ENCODE measurements at regions not wholly inside any gene's neighbourhood (a gene's known extent, or its start where the extent isn't known, plus 50 kb on each side); places are given as distances from the start of the nearest gene placed in this dataset.
"Not testable (repeated sequence)": the region's sequence is repeated elsewhere in the genome, so short reads cannot be mapped to it uniquely, and the experiment has no call there.

- no peak overlapping the region for H3K27ac ChIP-seq
- TF ChIP-seq, protein P1, sequence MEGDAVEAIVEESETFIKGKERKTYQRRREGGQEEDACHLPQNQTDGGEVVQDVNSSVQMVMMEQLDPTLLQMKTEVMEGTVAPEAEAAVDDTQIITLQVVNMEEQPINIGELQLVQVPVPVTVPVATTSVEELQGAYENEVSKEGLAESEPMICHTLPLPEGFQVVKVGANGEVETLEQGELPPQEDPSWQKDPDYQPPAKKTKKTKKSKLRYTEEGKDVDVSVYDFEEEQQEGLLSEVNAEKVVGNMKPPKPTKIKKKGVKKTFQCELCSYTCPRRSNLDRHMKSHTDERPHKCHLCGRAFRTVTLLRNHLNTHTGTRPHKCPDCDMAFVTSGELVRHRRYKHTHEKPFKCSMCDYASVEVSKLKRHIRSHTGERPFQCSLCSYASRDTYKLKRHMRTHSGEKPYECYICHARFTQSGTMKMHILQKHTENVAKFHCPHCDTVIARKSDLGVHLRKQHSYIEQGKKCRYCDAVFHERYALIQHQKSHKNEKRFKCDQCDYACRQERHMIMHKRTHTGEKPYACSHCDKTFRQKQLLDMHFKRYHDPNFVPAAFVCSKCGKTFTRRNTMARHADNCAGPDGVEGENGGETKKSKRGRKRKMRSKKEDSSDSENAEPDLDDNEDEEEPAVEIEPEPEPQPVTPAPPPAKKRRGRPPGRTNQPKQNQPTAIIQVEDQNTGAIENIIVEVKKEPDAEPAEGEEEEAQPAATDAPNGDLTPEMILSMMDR (conservative IDR thresholded peaks at IDR 0.05; ENCODE audit: low read depth): no peak
- ChIA-PET POLR2A (ENCODE audit: low non-redundant PET) (no interaction called here), CTCF (no interaction called here)
- no peak for DNase-seq (ENCODE audit: low spot score)
Measured at GRCh38 chr4:118585015-118585414, 100.2 kb upstream of the METTL14 start.

- no peak overlapping the region for H3K27ac ChIP-seq
- ChIA-PET POLR2A (ENCODE audit: low non-redundant PET) (no interaction called here), CTCF (interaction anchor here (0.8 kb wide), 1 partner anchor 345 kb away, joined by 3 read pairs; no protein-coding TSS in a partner anchor)
- TF ChIP-seq, protein P1 (conservative IDR thresholded peaks at IDR 0.05; ENCODE audit: low read depth): no peak
- DNase-seq (ENCODE audit: low spot score): no peak
Measured at GRCh38 chr4:118586357-118586790, 98.8 kb upstream of the METTL14 start.

DNA sequence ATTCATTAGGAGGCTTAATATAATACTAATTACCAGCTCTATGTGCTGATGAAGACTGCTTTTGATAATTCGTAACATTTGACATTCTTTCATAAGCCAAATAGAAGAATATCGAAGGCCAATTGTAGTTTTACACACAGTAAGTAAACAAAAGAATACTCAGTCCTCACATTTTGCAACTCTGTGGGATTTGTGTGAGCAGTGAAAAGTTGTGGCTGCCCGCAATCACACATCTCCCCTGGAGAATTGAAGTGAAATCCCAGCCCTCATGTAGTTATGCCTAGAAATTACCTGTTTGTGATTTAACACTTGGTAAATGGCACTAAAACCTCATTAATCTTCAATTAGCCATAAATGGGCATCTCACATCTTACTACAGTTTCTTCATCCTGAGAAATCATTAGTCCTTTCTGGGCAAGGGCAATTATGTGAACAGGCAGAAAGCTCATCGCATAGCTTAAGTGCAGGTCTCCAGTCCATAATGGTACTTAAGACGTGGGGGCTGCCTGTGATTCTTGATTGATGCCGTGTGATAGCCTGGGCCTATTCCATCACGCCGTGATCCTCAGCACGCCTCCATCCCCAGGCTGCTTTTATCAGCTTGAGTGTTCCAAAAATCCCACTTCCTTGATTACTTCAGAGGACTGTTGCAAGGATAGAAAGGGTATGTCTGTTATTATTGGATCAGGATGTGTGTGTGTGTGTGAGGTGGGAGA is 97.9 kb upstream of the METTL14 start:
- TF ChIP-seq, protein P1 (conservative IDR thresholded peaks at IDR 0.05; ENCODE audit: low read depth): no peak
- POLR2A ChIA-PET (ENCODE audit: low non-redundant PET): no interaction called here
- no peak for DNase-seq (ENCODE audit: low spot score)
- CTCF ChIA-PET: no interaction called here
- no peak overlapping the region for H3K27ac ChIP-seq

GRCh38 chr4:118587946-118588345 is 97.2 kb upstream of the METTL14 start:
- ChIA-PET POLR2A (ENCODE audit: low non-redundant PET) (no interaction called here), CTCF (no interaction called here)
- DNase-seq (ENCODE audit: low spot score): no peak
- TF ChIP-seq, protein P1 (conservative IDR thresholded peaks at IDR 0.05; ENCODE audit: low read depth): no peak
- no peak overlapping the region for H3K27ac ChIP-seq

- POLR2A ChIA-PET (ENCODE audit: low non-redundant PET): no interaction called here
- CTCF ChIA-PET: no interaction called here
Measured at GRCh38 chr4:118589471-118590055, 95.6 kb upstream of the METTL14 start.

GRCh38 chr4:118591339-118592046 is 93.7 kb upstream of the METTL14 start:
- peak; percentile 78 for DNase-seq (ENCODE audit: low spot score)
- peak overlapping the region; percentile 66 for H3K27ac ChIP-seq
- POLR2A ChIA-PET (ENCODE audit: low non-redundant PET): not testable (repeated sequence)
- CTCF ChIA-PET: interaction anchor here (0.6 to 0.7 kb wide), 2 partner anchors 194 to 1670 kb away, joined by 3 read pairs; no protein-coding TSS in a partner anchor

More at GRCh38 chr4:118589471-118590055, 95.6 kb upstream of the METTL14 start:
- DNase-seq (ENCODE audit: low spot score): no peak
- no peak overlapping the region for H3K27ac ChIP-seq
- TF ChIP-seq, protein P1 (conservative IDR thresholded peaks at IDR 0.05; ENCODE audit: low read depth): no peak

DNA sequence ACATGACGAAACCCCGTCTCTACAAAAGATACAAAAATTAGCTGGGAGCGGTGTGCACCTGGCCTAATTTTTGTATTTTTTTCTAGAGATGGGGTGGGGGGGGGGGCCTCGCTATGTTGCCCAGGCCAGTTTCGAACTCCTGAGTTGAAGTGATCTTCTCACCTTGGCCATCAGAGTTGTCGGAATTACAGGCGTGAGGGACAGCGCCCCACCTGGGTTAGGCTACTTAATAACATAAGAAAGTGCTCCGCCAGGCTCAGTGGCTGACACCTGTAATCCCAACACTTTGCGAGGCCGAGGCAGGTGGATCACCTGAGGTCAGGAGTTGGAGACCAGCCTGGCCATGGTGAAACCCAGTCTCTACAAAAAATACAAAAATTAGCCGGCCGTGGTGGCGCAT is 92.9 kb upstream of the METTL14 start:
- POLR2A ChIA-PET (ENCODE audit: low non-redundant PET); DNase-seq (ENCODE audit: low spot score); H3K27ac ChIP-seq; CTCF ChIA-PET: not testable (repeated sequence)

DNA sequence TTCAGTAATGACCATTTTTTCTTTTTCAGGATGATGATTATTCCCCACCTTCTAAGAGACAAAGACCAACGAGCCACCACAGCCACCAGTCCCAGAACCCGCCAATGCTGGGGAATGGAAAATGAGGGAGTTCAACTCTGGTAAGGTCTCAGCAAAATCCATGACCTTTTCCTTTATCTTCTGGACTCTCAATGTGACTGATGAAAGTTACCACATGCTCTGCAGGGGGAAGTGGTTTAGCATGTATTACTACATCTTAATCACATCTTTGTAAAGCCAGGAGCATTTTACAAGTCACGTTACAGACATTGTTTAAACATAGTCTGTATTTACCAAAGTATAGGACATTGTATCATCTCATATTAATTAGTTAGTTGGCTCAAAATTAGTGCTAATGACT is 89.3 kb upstream of the METTL14 start:
- POLR2A ChIA-PET (ENCODE audit: low non-redundant PET); DNase-seq (ENCODE audit: low spot score); CTCF ChIA-PET; H3K27ac ChIP-seq: not testable (repeated sequence)

DNA sequence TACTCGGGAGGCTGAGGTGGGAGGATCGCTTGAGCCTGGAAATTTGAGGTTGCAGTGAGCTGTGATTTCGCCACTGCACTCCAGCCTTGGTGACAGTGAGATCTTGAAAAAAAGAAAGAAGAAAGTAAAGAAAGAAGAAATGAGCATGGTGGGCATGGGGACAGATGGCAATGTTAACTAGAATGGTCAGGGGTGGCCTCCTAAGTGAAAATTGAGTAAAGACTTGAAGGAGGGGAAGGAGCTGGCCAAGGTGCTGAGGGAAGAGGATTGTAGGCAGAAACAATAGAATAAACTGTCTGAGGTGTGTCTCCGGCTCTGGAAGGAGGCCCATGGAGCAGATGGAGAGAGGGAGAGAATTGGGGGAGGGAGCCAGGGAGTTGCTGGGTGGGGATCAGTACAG is 60.1 kb upstream of the METTL14 start:
- H3K27ac ChIP-seq; CTCF ChIA-PET; DNase-seq (ENCODE audit: low spot score); POLR2A ChIA-PET (ENCODE audit: low non-redundant PET): not testable (repeated sequence)

DNA sequence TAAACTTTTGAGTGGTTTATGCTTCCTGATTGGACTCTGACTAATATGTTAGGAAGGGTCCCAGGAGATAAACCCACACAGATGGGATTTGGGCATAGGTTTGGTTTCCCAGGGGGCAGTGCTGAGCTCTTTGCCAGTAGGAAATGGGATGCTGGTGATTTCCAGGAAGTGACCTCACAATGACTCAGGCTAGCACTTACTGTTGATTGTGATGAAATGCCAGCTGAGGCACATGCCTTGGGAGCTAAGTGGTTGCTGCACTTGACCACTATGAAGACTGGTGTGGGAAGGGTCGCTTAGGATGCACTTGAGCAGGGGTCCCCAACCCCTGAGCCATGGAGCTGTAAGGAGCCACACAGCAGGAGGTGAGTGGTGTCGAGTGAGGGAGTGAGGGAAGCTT is 55.5 kb upstream of the METTL14 start:
- H3K27ac ChIP-seq; POLR2A ChIA-PET (ENCODE audit: low non-redundant PET); DNase-seq (ENCODE audit: low spot score); CTCF ChIA-PET: not testable (repeated sequence)

GRCh38 chr4:118630897-118631296 is 54.3 kb upstream of the METTL14 start:
- DNase-seq (ENCODE audit: low spot score); POLR2A ChIA-PET (ENCODE audit: low non-redundant PET); H3K27ac ChIP-seq; CTCF ChIA-PET: not testable (repeated sequence)
